H1 (cell line): ENCODE measurements at regions not wholly inside any gene's neighbourhood (a gene's known extent, or its start where the extent isn't known, plus 50 kb on each side); places are given as distances from the start of the nearest gene placed in this dataset.

ENCODE experiments used
- CTCF ChIA-PET: fragments of 300-600 bp; sonication (Branson Sonifier 250); formaldehyde crosslinking; loops from one replicate; lab custom pipeline; 2021; ENCODE audit not compliant: partially characterized antibody; lab: Charles Lee
- POLR2A ChIA-PET: fragments of 300-600 bp; sonication (Branson Sonifier 250); formaldehyde crosslinking; loops from one replicate; lab custom pipeline; 2021; ENCODE audit warnings: inconsistent platforms; ENCODE audit not compliant: partially characterized antibody; lab: Charles Lee
- DNase-seq, 2 experiments: peaks; one replicate each; pipeline versions ENCODE4 v3.0.0 to v3.0.0-alpha.2; 2010 to 2022; ENCODE audit warnings: low spot score in 2 of 2, low read depth in 1 of 2, mixed read lengths in 1 of 2
- FAIRE-seq: peaks from 2 replicates; lab custom pipeline; 2011; peaks lifted over from hg19 to GRCh38; lab: Jason Lieb, UNC
- H2AFZ ChIP-seq: 2 replicates; pipeline ENCODE4 v1.8.1; 2012; ENCODE audit warnings: low read length, inconsistent platforms
- H2AK5ac ChIP-seq: 2 replicates; pipeline ENCODE4 v1.6.1; 2013; ENCODE audit warnings: low read depth, low read length
- H2BK120ac ChIP-seq: replicated peaks from 2 replicates; pipeline ENCODE3; 2013; ENCODE audit warnings: low read depth, low read length, inconsistent platforms
- H2BK12ac ChIP-seq: 2 replicates; pipeline ENCODE4 v1.6.1; 2013; ENCODE audit warnings: low read depth, low read length
- H2BK15ac ChIP-seq: 2 replicates; pipeline ENCODE4 v1.6.1; 2013; ENCODE audit warnings: low read length
- H2BK20ac ChIP-seq: 2 replicates; pipeline ENCODE4 v1.6.1; 2013; ENCODE audit warnings: low read length
- H2BK5ac ChIP-seq: 2 replicates; pipeline ENCODE4 v1.6.1; 2013; ENCODE audit warnings: low read depth, low read length
- H3K14ac ChIP-seq: 2 replicates; pipeline ENCODE4 v1.6.1; 2013; ENCODE audit warnings: inconsistent platforms; ENCODE audit not compliant: insufficient read length
- H3K18ac ChIP-seq: 2 replicates; pipeline ENCODE4 v1.6.1; 2013; ENCODE audit warnings: low read length; ENCODE audit errors: extremely low read depth
- H3K23ac ChIP-seq: 2 replicates; pipeline ENCODE4 v1.6.1; 2013; ENCODE audit warnings: inconsistent platforms; ENCODE audit not compliant: insufficient read length
- H3K23me2 ChIP-seq: 2 replicates; pipeline ENCODE4 v1.6.1; 2013; ENCODE audit warnings: low read depth, low read length
- H3K27ac ChIP-seq: 2 replicates; pipeline ENCODE4 v1.6.1; 2011; ENCODE audit warnings: low read depth, low read length, inconsistent platforms
- H3K27me3 ChIP-seq, 4 experiments: replicated peaks in 1 of 4; 1 replicate in 1 of 4; 2 replicates in 3 of 4; pipeline versions ENCODE4 v1.6.1 to v1.8.1; 2011 to 2013; ENCODE audit warnings: low read length in 3 of 4, mild to moderate bottlenecking in 3 of 4, inconsistent platforms in 2 of 4, mixed read lengths in 2 of 4, moderate library complexity in 1 of 4; ENCODE audit not compliant: control insufficient read depth in 3 of 4, insufficient read depth in 3 of 4; ENCODE audit errors: extremely low read depth in 1 of 4
- H3K36me3 ChIP-seq, 4 experiments: 2 replicates each; pipeline versions ENCODE4 v1.6.1 to v1.8.1; 2011 to 2013; ENCODE audit warnings: mild to moderate bottlenecking in 4 of 4, low read length in 3 of 4, moderate library complexity in 2 of 4, control low read depth in 1 of 4, inconsistent platforms in 1 of 4; ENCODE audit not compliant: insufficient read depth in 4 of 4, control insufficient read depth in 2 of 4
- H3K4ac ChIP-seq: replicated peaks from 2 replicates; pipeline ENCODE3; 2013; ENCODE audit warnings: low read length, low read depth, mixed read lengths, inconsistent platforms; ENCODE audit not compliant: insufficient read length
- H3K4me1 ChIP-seq, 4 experiments: replicated peaks in 1 of 4; 1 replicate in 1 of 4; 2 replicates in 3 of 4; pipeline versions ENCODE4 v1.6.1 to v1.8.1; 2011 to 2013; ENCODE audit warnings: low read length in 3 of 4, inconsistent platforms in 2 of 4, mixed read lengths in 1 of 4; ENCODE audit not compliant: insufficient read depth in 4 of 4, control insufficient read depth in 3 of 4
- H3K4me2 ChIP-seq, 2 experiments: 2 replicates each; pipeline versions ENCODE4 v1.6.1 to v1.8.1; 2011 to 2013; ENCODE audit warnings: low read depth in 2 of 2, low read length in 2 of 2, control low read depth in 1 of 2, inconsistent platforms in 1 of 2, mild to moderate bottlenecking in 1 of 2; ENCODE audit not compliant: insufficient read depth in 1 of 2
- H3K4me3 ChIP-seq, 4 experiments: fragments of 200-600, 300-600 bp in 1 of 4; sonication (generic), shearing (Covaris generic), sonication (Bioruptor Twin) in 1 of 4; 2 replicates each; pipeline versions ENCODE4 v1.5.1 to v1.8.1; 2011 to 2016; ENCODE audit warnings: low read length in 4 of 4, low read depth in 3 of 4, control low read depth in 2 of 4, inconsistent platforms in 2 of 4, mild to moderate bottlenecking in 2 of 4, mixed read lengths in 1 of 4, moderate library complexity in 1 of 4; ENCODE audit not compliant: insufficient read depth in 2 of 4; ENCODE audit errors: extremely low read depth in 1 of 4
- H3K56ac ChIP-seq: replicated peaks from 2 replicates; pipeline ENCODE3; 2013; ENCODE audit warnings: low read depth, mild to moderate bottlenecking, mixed read lengths, low read length, inconsistent platforms; ENCODE audit not compliant: insufficient read length
- H3K79me1 ChIP-seq: 2 replicates; pipeline ENCODE4 v1.6.1; 2013; ENCODE audit warnings: low read depth, low read length, control low read depth
- H3K79me2 ChIP-seq, 2 experiments: 2 replicates each; pipeline versions ENCODE4 v1.6.1 to v1.8.1; 2012 to 2013; ENCODE audit warnings: low read length in 2 of 2, mild to moderate bottlenecking in 2 of 2, inconsistent platforms in 1 of 2; ENCODE audit not compliant: insufficient read depth in 2 of 2, control insufficient read depth in 1 of 2
- H3K9ac ChIP-seq, 4 experiments: replicated peaks in 1 of 4; 1 replicate in 1 of 4; 2 replicates in 3 of 4; pipeline versions ENCODE4 v1.6.1 to v1.8.1; 2011 to 2013; ENCODE audit warnings: low read depth in 3 of 4, low read length in 3 of 4, control low read depth in 2 of 4, mild to moderate bottlenecking in 2 of 4, moderate library complexity in 2 of 4, inconsistent platforms in 1 of 4; ENCODE audit errors: extremely low read depth in 1 of 4
- H3K9me3 ChIP-seq, 2 experiments: 2 replicates each; pipeline versions ENCODE4 v1.6.1 to v1.8.1; 2012 to 2013; ENCODE audit warnings: mild to moderate bottlenecking in 2 of 2, moderate library complexity in 2 of 2, control low read depth in 1 of 2, inconsistent platforms in 1 of 2, low read depth in 1 of 2, low read length in 1 of 2, mixed read lengths in 1 of 2; ENCODE audit not compliant: insufficient read depth in 2 of 2
- H4K20me1 ChIP-seq, 2 experiments: replicated peaks in 1 of 2; 2 replicates each; pipeline versions ENCODE3 to v1.8.1; 2011 to 2013; ENCODE audit warnings: inconsistent platforms in 2 of 2, low read length in 2 of 2, mild to moderate bottlenecking in 1 of 2; ENCODE audit not compliant: insufficient read depth in 2 of 2, control insufficient read depth in 1 of 2
- H4K5ac ChIP-seq: 2 replicates; pipeline ENCODE4 v1.6.1; 2013; ENCODE audit warnings: low read length, low read depth, mixed read lengths, inconsistent platforms; ENCODE audit not compliant: insufficient read length
- H4K8ac ChIP-seq: 2 replicates; pipeline ENCODE4 v1.8.0; 2013; ENCODE audit warnings: mild to moderate bottlenecking, moderate library complexity, low read length, inconsistent platforms; ENCODE audit not compliant: insufficient read depth; ENCODE audit errors: extremely low read depth
- H4K91ac ChIP-seq: replicated peaks from 2 replicates; pipeline ENCODE3; 2013; ENCODE audit warnings: low read length, mixed read lengths, inconsistent platforms; ENCODE audit not compliant: insufficient read length
- ATF3 ChIP-seq: IDR thresholded peaks from 2 replicates; pipeline ENCODE4 v1.6.1; 2011; ENCODE audit warnings: low read depth, mild to moderate bottlenecking, low read length; ENCODE audit not compliant: insufficient read depth
- BCL11A ChIP-seq, 2 experiments: IDR thresholded peaks; one replicate each; pipeline ENCODE4 v1.6.1; 2011; ENCODE audit warnings: low read depth in 2 of 2, low read length in 2 of 2, mild to moderate bottlenecking in 2 of 2
- E2F6 ChIP-seq: IDR thresholded peaks from 2 replicates; pipeline ENCODE4 v1.6.1; 2012; ENCODE audit warnings: inconsistent platforms
- FOSL1 ChIP-seq: IDR thresholded peaks from 2 replicates; pipeline ENCODE4 v1.6.1; 2011; ENCODE audit warnings: mild to moderate bottlenecking, low read depth, low read length, moderate library complexity; ENCODE audit not compliant: insufficient read depth
- GABPA ChIP-seq: IDR thresholded peaks from 2 replicates; pipeline ENCODE4 v1.6.1; 2011; ENCODE audit warnings: mild to moderate bottlenecking, low read length, moderate library complexity, borderline replicate concordance; ENCODE audit not compliant: insufficient read depth
- JUN ChIP-seq: IDR thresholded peaks from 2 replicates; pipeline ENCODE4 v1.6.1; 2011; ENCODE audit warnings: low read depth, mild to moderate bottlenecking, improper control_type of control experiment, low read length
- JUND ChIP-seq: IDR thresholded peaks from 2 replicates; pipeline ENCODE4 v1.6.1; 2011; ENCODE audit warnings: mild to moderate bottlenecking, improper control_type of control experiment, low read length
- USF2 ChIP-seq: IDR thresholded peaks from 2 replicates; pipeline ENCODE4 v1.6.1; 2011; ENCODE audit warnings: low read length, improper control_type of control experiment
- WGBS, 2 experiments: shearing (Covaris generic) in 1 of 2; methylation state at CpG; one replicate each; pipeline versions ENCODE4 v1.1.6 to v1.1.7; 2013 to 2015; ENCODE audit warnings: low lambda C conversion rate in 2 of 2, mixed read lengths in 2 of 2, inconsistent platforms in 1 of 2, low coverage in 1 of 2, missing lambda C conversion rate in 1 of 2; ENCODE audit not compliant: insufficient replicate concordance in 2 of 2, insufficient coverage in 1 of 2, insufficient read length in 1 of 2; ENCODE audit errors: extremely low coverage in 1 of 2, missing lambda C conversion rate in 1 of 2; 5-methylcytosine and 5-hydroxymethylcytosine counted together
- TF ChIP-seq, protein P1 (sequence below): IDR thresholded peaks from 2 replicates; pipeline ENCODE4 v1.6.1; 2012; ENCODE audit warnings: inconsistent platforms

DNA sequence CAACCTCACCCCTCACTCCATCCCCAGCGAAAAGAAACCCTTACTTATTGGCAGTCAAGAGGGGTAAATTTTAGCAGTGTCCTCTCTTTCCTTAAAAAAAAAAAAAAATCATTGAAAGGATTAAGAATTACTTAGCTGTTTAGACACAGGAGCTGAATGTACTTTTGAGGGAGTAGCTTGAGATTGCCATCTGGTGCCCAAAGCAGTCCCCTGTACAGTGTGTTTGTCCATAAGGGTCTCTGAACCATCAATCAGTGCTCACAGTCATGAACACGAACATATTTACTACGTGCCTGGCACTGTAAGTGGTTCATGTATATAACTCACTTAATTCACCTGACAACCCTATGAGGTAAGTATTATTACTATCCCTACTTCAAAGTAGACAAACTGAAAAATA lies 463.5 kb downstream of the RAP2B start:
- H2BK5ac ChIP-seq: no peak overlapping the region
- H3K23ac ChIP-seq: no peak overlapping the region
- H3K9me3 ChIP-seq: peaks cover 0 to 2% of the 10 kb centered on the region in 2 experiments; a peak in 1 of 4 replicates
- H3K4me2 ChIP-seq: no peak overlapping the region
- no peak overlapping the region for H2BK12ac ChIP-seq
- H2BK15ac ChIP-seq: no peak overlapping the region
- H3K4me3 ChIP-seq: no peak overlapping the region
- H3K4me1 ChIP-seq: no peaks in the 10 kb centered on the region
- H2BK20ac ChIP-seq: no peak overlapping the region
- no peaks in the 10 kb centered on the region for H3K27me3 ChIP-seq
- WGBS, 2 experiments: 80% methylated on average over 3 of the region's 3 CpGs; no CpG with 5 or more reads in 1 of the 2 experiments
- H2AFZ ChIP-seq: no peak overlapping the region
- ChIA-PET POLR2A (no interaction called here), CTCF (interaction anchor here (0.6 kb wide), 2 partner anchors 327 to 1054 kb away, joined by 3 to 4 read pairs; no protein-coding TSS in a partner anchor)
- H3K56ac ChIP-seq: no peak overlapping the region
- no peaks in the 10 kb centered on the region; a peak in 1 of 8 replicates for H3K36me3 ChIP-seq
- H4K8ac ChIP-seq: no peak overlapping the region
- TF ChIP-seq, protein P1, sequence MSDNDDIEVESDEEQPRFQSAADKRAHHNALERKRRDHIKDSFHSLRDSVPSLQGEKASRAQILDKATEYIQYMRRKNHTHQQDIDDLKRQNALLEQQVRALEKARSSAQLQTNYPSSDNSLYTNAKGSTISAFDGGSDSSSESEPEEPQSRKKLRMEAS: no peak
- no peak for TF ChIP-seq ATF3
- no peak for TF ChIP-seq BCL11A (IDR thresholded peaks at IDR 0.05; ENCODE audit: low read depth in 2 of 2, low read length in 2 of 2)
- no peak for TF ChIP-seq USF2
- no peak for TF ChIP-seq JUND
- TF ChIP-seq FOSL1: no peak
- no peak for TF ChIP-seq JUN
- no peak for TF ChIP-seq E2F6
- TF ChIP-seq GABPA: no peak
- no peak overlapping the region for H3K9ac ChIP-seq
- no peaks in the 10 kb centered on the region for H3K79me2 ChIP-seq
- no peak overlapping the region for H2BK120ac ChIP-seq
- H4K20me1 ChIP-seq: no peaks in the 10 kb centered on the region
- no peak overlapping the region for H3K27ac ChIP-seq
- no peak overlapping the region for H2AK5ac ChIP-seq
- FAIRE-seq (no peak), DNase-seq (no peak)
- no peak overlapping the region for H4K5ac ChIP-seq
- no peak overlapping the region for H4K91ac ChIP-seq
- H3K4ac ChIP-seq: no peak overlapping the region
- no peak overlapping the region for H3K18ac ChIP-seq
- H3K14ac ChIP-seq: no peak overlapping the region
- H3K23me2 ChIP-seq: no peaks in the 10 kb centered on the region
- no peaks in the 10 kb centered on the region for H3K79me1 ChIP-seq
